Mammary epithelial cell (primary cell): ENCODE measurements at regions not wholly inside any gene's neighbourhood (a gene's known extent, or its start where the extent isn't known, plus 50 kb on each side); places are given as distances from the start of the nearest gene placed in this dataset.

Experiments used
- EZH2 ChIP-seq: IDR thresholded peaks from 2 replicates; pipeline ENCODE4 v1.6.1; 2012; ENCODE audit warnings: low read length, inconsistent platforms, borderline replicate concordance
- TF ChIP-seq, protein P1 (sequence below), 2 donors: IDR thresholded peaks in 1 of 2; conservative IDR thresholded peaks in 1 of 2; 2 replicates each; pipeline ENCODE4 v1.5.1; 2011 to 2012; ENCODE audit warnings: inconsistent platforms in 2 of 2, low read length in 2 of 2, mild to moderate bottlenecking in 2 of 2, control low read depth in 1 of 2, low read depth in 1 of 2; ENCODE audit not compliant: insufficient read depth in 1 of 2; ENCODE audit errors: extremely low read depth in 1 of 2

DNA sequence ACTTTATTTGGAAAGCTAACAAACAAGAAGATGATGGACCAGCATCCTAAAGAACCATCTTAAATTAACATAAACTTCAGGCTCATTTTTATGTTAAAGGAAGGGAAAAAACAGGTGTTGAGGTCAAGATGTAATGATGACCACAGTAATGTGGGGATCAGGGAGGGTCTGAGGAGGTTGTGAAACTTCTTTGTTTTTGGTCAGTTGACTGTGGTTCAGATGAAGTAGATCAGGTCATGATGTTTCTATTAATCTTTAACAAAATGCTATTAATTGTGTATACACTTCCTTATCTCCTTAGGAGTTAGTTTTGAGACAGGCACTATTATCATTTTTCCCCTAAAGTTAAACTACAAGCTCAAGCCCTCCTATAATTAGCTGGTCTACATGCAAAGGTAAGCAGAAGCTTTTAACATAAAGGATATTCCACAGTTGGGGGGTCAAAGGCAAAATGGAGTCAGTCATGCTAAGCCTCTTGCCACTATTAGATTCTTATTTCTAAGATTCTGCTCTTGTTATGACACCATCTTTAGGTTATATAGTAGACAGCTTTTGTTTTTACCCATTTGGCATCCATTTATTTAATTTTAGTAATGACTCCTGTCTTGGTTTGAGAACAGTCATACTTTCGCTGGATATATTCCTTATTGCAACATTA lies 800.1 kb upstream of the PCDH9 start:
- TF ChIP-seq, protein P1, sequence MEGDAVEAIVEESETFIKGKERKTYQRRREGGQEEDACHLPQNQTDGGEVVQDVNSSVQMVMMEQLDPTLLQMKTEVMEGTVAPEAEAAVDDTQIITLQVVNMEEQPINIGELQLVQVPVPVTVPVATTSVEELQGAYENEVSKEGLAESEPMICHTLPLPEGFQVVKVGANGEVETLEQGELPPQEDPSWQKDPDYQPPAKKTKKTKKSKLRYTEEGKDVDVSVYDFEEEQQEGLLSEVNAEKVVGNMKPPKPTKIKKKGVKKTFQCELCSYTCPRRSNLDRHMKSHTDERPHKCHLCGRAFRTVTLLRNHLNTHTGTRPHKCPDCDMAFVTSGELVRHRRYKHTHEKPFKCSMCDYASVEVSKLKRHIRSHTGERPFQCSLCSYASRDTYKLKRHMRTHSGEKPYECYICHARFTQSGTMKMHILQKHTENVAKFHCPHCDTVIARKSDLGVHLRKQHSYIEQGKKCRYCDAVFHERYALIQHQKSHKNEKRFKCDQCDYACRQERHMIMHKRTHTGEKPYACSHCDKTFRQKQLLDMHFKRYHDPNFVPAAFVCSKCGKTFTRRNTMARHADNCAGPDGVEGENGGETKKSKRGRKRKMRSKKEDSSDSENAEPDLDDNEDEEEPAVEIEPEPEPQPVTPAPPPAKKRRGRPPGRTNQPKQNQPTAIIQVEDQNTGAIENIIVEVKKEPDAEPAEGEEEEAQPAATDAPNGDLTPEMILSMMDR (conservative IDR thresholded peaks at IDR 0.05 in 1 of 2, IDR thresholded peaks at IDR 0.05 in 1 of 2; ENCODE audit: extremely low read depth in 1 of 2, insufficient read depth in 1 of 2, low read depth in 1 of 2, low read length in 2 of 2): no peak
- TF ChIP-seq EZH2: no peak
